NCI-H524 (cell line): ENCODE measurements at regions not wholly inside any gene's neighbourhood (a gene's known extent, or its start where the extent isn't known, plus 50 kb on each side); places are given as distances from the start of the nearest gene placed in this dataset.

ENCODE experiments used
- DNase-seq, 2 experiments: peaks; one replicate each; lab custom pipeline; 2025; lab: John Stamatoyannopoulos, UW

DNA sequence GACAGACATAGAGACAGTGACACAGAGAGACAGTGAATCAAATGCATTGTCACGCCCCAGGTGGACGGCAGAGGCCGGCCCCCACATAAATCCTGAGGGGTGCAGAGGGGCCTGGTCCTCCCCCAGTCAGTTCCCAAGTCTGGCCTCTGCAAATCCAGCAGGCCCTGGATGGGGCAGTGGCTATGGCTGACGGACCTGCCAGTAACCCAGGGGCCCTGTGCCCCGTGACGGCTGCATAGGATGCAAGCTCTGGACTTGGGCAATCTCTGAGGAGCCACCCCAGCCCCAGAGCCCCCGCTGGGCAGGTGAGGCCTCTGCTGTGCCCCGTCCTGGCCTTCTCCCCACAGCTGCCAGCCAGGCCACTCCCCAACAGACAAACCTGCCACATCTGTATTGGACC, 204.5 kb downstream of the BRD1 start:
- no peak for DNase-seq

DNA sequence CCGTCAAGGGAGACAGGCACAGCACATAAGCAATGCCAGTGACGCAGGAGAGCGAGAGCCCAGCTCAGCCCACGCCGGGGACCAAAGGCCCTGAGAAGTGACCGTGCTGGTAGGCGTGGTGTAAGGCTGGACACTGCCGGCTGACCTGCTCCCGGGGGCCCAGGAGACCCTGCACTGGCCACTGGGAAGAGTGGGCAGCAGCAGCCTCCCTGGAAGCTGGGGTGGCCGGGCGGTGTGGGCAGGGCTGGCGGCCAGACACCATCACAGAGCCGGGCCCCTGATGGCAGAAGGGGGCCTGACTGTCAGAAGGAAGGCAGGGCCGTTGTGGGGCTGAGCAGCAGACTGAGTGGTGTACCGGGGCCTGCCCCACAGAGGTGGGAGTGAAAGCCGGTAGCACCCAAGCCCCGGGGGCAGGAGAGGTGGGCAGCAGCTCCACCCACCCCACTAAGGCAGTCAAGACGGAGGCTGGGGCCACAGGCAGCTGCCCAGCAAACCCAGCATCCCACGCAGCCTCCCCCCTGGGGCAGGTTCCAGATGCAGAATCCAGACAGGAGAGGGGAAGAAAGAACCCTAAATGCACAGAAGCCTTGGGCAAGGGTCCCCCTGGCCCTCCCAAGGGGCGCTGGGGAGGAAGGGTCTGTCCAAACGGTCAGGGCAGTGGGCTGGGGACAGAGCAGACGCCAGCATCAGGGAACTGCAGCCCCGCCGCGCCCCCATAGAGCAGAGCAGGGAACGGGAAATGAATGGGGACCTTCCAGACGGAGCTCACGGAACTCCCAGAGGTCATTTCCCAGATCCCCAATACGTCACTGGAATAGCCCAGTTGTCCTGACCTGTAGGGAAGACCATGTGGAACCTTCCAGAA, 205.2 kb downstream of the BRD1 start:
- DNase-seq = no peak

DNA sequence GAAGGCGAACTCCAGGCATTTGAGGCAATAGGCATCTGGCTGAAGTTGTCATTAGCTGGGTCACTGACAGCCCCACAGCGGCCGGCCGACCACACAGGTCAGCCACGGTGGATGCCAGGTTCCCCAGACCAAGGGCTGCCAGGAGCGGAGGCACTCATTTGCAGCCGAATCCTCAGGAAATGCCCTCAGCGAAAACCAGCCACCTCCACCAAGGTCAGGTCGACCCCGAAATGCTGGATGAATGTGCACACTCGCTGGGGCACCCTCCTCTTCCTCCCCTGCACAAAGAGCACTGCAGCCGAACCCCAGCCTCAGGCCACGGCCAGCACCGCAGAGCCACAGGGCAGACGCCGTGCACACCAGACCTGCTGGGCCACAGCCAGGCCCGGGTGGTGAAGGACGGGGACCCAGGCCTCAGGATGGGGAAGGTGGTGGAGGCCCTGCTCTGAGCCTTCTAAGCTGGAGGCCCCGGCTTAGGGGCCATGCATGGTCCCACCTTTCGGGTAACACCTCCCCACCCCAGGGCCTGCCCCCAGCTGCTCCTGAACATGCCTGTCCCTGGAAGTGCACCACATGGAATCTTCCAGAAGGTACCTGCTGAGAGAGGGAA, 206.0 kb downstream of the BRD1 start:
- no peak for DNase-seq

DNA sequence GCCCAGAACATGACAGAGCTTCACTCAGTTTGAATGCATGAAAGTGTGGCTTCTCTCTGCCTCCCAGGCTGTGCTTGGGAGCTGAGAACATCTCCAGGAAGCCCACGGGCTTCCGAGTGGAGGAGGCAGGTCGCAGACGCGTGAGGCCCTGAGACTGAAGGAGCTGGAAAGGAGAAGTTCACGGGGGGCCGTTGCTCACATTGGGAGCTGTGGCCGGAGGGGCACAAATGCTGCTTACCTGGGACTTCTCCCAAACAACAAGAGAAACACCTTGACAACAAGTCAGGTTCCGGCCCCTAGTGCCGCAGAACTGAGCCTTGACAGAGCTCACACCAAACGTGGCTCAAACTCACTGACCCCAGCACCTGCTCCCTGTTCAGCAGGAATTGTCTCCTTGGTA, 207.0 kb downstream of the BRD1 start:
- no peak for DNase-seq

DNA sequence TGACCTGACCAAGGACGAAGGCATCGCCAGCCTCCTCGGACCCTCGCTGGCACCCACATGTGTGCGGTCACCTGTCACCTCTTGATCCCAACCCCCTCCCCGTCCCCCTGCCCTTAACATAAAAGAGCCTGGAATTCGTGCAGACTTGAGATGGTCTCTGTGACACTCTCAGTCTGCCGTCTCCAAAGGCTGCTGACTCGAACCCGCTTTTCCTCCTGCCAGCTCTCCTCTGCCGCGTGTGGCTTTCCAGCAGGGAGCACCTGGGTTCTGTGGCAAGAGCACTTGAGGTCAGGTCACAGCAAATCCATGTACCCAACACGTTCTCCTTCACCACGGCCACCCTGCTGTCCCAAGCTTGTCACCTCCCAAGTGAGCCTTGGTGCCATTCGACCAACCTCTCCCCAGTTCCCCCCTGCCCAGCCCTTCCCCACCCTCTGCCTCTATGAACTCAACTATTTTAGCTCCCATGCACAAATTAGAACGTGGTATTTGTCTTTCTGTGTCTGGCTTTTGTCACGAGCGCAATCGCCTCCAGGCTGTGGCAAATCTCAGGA, 207.6 kb downstream of the BRD1 start:
- no peak for DNase-seq

DNA sequence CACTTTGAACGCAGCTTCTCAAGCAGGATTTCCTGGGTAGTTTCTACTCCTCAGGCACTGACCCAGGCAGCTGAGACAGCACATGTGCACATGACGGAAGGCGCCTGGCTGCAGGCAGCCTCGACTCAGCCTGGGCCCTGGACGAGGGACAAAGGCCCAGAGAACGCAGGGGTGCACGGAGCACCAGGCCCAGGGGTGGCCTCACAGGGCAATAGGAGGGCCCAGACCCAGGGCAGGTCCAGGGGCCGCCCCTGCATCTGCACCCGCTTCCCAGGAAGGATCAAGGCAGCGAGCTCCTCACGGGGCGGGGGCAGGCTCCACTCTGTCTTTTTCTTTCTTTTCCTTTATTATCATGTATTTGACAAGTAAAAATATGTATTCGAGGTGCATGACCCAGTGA, 208.4 kb downstream of the BRD1 start:
- no peak for DNase-seq

DNA sequence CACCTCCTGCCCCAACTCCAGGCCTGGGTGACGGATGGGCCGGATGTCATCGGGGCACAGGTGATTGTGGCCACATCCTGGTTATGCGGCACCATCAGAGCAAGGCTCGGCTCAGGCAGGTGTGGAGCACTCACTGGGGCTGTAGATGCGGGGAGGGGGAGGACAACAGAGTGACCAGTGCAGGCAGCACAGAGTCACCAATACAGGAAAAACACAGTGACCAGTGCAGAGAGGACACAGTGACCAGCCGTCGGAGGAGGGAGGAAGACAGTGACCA, 209.1 kb downstream of the BRD1 start:
- DNase-seq = no peak

DNA sequence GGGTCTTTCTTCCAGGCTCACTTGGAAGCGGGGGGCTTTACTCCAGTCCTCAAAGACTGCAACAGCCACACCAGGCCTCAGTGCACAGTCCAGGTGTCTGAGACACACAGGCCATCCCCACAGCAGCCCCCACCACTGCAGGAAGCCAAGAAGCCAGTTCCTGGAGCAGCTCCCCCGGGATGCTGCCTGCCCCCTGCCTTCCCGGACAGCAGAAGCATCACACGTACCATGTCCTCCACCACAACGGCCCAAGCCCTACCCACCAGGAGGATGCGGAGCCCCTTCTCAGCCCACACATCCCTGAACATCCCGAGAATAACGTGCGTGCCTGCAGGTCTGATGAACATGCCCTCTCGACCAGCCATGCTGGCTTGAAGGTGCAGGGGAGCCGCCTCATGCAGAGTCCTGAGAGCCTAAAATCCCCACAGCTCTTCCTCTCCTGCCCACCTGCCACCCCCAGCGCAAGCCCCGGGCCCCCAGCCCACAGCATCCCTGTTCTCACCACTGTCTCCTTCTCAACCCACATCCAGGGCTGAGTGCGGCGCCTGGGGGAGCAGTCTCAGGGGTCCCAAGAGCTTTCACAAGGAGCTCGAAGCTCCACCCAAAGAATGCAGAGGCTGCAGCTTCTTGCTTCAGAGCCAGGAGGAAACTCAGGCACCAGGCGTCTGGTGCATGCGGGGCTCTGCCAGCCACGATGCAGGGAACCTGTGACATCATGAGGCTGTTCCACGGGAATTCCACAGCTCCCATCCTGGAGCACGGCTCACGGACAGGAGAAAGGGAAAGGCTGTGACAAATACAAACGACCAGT, 209.6 kb downstream of the BRD1 start:
- DNase-seq = no peak

DNA sequence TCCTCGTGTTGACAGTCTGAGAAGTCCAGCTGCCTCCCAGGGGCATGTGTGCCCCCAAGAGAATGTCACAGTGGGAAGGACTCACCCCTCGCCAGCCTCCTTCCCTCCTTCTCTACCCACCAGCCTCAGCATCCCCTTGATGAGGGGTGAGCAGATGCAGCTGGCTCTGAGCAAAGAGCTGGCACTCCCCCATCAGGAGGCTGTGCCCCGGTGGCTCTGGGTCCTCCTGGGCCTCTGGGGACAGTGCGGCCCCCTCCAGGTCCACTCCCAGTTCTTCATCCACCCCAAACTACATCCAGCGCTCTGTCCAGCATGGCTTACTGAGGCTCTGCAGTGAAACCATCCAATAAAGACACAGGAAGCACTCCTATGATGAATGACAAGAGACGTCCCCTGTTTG, 210.4 kb downstream of the BRD1 start:
- DNase-seq = no peak

DNA sequence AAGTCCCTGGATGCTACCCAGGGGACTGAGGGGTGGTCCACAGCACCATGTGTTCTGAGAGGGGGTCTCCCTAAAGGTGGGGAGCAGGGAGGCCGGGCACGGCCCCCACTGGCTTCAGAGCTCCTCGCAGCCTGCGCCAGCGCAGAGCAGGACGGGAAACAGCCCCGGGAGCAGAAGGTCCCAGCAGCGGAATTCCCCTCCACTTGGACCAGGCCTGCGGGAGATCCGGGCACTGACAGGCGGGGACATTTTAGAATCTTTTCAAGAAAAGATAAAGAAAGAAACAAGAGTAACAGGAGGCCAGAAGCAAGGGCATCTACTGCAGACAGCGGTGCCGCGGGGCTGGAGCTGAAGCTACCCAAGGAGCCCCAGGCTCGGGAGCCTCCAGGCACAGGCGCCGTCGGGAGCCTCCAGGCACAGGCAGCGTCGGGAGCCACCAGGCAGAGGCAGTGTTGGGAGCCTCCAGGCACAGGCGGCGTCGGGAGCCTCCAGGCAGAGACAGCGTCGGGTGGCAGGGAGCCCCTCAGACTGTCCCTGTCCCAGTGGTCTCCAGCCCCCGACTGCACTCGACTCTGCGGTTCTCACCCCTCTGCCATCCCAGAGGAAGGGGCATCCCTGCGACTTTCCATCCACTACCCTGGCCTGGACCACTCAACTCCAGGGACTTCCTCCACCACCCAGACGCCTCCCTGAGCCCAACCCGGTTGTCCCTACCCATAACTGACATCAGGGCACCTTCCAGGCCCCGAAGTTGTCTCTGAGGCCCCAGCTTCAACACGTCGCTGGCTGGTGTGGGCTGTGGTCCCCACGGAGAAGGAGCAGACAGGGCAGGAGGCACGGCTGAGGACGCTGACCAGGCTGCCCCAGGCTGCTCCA, 211.1 kb downstream of the BRD1 start:
- DNase-seq = no peak

DNA sequence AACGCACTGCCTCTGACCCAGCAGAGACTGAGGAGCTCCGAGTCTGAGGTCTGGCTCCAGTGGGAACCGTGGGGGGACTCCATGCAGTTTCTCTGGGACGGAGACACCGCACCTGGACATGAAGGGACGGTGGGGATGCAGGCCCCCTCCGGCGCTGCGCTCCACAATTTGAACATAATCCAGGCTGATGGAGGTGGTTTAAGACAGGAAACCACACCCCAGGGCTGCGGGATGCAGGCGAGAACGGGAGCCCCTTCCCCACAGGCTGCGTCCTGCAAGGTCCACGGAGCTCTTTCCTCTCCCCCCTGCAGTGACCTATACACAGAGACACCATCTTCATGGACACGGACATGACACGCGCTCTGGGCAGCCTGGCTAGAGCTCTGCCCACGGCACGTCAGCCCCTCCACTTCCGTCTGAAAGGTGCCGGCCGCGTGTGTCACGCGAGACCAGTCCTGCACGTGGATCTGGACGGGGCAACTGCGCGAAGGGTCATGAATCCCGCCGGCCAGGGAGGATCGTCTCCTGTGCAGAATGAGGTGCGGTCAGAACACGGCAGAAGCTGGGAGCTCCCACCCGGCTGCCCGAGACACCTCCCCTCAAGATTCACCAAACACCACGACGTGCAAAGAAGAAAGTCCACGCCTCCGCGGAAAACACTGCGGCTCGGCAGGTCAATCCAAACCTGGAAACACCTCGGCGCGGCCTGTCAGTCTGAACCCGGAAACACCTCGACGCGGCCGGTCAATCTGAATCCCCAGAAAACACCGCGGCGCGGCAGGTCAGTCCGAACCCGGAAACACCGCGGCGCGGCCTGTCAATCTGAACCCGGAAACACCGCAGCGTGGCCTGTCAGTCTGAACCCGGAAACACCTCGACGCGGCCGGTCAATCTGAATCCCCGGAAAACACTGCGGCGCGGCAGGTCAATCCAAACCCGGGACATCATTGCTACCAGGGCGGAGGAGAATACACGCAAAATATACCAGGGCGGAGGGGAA, 212.4 kb downstream of the BRD1 start:
- no peak for DNase-seq

DNA sequence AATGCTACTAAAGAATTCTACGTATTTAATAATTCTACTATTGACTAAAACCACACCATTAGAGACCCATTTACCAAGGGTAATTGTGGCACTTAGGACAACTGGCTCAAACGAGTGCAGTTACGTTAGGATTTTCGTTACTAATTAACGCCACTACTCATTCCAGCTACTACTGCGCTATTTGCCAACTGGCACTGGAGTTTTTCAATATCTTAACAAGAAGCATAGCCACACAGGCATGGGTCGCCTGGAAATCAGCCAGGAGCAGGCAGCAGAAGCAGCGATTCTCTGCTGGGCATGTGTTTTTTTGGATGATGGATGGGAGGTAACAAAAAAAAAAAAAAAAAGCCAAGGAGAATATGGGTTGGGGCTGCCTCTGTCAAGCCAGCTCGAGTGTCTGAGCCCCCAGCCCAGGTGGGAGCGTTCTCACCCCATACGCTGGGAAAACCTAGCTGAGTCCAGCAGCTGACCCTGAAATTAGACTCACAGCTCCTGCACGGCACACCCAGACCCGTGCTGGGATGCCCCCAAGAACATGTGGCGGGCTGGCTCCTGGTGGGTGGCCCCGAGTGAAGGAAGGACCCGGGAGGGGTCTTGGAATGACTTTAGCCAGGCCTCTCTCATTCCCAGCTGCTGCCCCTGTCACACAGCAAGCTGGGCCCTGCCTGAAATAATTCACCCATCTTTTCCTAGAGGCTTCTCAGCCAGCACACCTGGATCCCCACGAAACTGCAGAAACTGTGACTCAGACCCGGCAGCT, 214.0 kb downstream of the BRD1 start:
- DNase-seq = no peak

DNA sequence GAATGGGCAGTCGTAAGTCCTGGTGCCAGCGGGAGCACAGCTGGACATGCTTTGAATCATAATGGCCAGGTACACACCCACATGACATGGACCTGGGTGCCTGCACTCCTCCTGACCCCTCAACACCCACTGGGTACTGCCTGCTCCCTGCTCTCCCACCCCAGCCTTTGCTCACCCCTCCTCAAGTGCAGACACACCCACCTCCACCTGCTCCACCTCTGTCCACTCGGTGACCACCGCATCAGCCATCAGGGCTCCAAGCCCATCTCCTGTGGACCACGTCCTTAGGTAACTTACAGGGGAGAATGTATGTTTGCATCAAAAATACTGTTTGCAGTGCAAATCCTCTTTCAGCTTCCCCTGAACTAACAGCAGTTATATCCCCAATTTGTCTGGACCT, 214.6 kb downstream of the BRD1 start:
- DNase-seq = no peak

DNA sequence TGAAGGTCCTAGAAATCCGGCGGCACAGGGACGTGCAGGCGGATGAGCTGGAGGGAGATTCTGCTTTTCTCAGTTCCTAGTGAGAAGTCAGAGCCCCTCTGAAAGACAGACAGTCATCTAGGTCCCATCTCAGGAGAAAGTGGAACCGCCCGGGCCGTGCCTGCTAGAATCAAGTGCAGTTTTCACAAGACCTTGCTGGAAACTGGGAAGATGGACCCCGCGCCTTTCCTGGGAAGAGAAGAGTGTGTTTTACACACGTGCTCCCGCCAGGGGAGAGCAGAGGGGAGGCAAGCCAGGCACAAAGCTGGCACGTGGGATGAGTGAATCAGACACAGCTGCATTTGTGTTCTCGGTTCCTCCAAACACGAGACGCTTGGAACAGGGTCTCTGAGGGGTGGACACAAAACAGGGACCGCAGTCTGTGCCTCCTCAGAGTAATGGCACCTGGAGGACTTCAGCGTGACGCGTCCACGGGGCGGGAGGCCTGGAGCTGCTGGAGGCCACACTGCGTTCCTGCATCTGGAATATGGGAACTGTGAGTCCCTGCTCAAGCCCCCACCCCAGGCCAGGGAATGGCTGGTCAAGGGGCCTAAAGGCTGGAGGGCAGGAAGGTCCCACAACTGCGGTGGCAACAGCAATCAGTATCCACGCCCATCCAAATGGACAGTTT, 218.3 kb downstream of the BRD1 start:
- DNase-seq = no peak

DNA sequence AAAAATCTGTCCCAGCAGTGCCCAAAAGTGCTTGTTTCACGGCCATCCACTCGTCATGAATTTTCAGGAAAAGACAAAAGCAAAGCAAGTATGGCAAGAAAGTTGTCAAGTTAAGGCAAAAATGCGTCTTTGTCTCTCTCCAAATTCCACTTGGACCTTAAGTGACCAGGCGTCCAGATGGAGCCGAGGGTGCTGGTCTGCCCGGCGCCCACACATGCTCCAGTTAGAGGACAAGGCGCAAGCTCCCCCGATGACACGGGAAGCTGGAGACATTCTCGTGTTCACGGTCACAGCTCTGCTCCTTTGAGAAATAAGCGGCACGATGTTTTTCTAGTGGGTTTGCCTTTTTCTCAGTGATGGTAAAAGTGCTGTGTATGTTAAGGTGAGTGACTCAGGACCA, 219.0 kb downstream of the BRD1 start:
- DNase-seq = no peak

DNA sequence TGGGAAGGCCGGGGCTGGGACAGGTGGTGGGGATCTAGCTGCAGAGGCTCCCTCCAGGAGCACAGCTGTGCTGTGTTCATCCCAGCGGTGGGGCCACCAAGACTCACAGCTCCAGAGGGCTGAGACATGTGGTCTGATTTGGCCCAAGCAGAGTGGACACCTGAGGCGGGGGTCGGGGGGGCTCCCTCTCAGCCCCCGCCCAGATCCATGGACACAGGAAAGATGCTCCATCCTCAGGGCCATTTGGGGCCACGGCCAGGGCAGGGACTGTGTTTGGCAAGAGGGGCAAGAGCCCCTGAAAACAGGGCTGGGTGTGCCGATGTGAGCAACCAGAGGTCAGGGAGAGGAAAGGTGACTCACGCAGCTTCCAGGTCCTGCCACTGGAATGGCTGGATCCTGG, 219.4 kb downstream of the BRD1 start:
- DNase-seq = no peak

DNA sequence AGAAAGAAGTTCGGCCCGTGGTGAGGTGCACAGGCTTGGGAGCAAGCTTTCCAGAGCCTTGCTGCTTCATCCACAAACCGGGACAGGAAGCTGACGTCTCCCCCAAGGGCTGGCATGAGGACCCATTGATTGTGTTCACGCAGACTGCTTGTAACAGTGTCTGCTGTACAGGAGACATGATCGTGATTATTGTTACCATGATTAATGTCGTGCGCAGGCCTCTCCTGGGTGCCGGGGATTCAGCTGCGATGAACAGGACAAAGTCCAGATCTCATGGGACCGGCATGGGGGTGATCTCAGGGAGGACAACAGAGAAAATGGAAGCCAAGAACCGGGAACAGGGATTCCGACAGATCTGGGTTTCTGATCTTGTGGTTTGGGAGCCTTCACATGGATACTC, 219.9 kb downstream of the BRD1 start:
- no peak for DNase-seq

DNA sequence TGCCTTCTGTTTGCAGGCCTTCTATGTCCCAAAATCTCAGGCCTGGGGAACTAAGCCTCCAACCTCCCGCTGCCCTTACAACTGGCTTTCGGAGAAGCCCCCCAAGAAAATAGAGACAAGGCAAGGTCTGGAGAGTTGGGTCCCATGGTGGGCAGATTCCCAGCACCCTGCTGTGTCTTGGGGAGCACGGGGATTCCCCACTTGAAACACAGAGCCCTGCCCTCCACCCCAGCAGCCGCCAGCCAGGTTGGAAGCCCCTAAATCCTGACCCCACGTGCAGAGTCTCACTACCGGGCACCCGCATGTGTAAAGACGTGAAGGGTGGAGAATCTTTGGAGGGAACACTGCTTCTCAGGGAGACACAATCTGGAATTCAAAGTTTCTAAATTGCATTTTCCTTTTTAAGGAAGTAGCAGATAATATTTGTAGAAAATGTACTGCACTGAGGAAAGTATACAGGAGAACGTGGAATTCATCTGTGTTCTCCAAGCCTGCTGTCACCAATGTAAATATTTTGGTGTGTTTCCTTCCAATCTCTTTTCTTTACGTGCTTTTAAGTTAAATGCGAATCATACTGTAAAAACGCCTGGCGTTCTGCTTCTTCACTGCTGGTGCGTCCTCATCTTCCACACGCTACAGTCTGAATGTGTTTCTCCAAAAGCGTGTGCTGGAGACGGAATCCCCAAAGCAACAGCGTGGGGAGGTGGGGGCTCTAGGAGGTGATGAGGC, 220.9 kb downstream of the BRD1 start:
- no peak for DNase-seq
